Fibroblast of the aortic adventitia (primary cell): ENCODE measurements at regions not wholly inside any gene's neighbourhood (a gene's known extent, or its start where the extent isn't known, plus 50 kb on each side); places are given as distances from the start of the nearest gene placed in this dataset.
A peak's percentile ranks its signal among the peaks of the same experiment; 100 is the strongest.

Source experiments
- DNase-seq: peaks from one replicate; pipeline ENCODE4 v3.0.0-alpha.2; 2010; ENCODE audit warnings: low read depth
- H3K4me3 ChIP-seq: 2 replicates; pipeline ENCODE4 v1.5.1; 2011; ENCODE audit warnings: low read depth, mild to moderate bottlenecking, control low read depth, low read length, moderate library complexity
- TF ChIP-seq, protein P1 (sequence below): IDR thresholded peaks from 2 replicates; pipeline ENCODE4 v1.5.1; 2011; ENCODE audit warnings: mild to moderate bottlenecking, low read length, control low read depth, inconsistent platforms; ENCODE audit not compliant: insufficient read depth

DNA sequence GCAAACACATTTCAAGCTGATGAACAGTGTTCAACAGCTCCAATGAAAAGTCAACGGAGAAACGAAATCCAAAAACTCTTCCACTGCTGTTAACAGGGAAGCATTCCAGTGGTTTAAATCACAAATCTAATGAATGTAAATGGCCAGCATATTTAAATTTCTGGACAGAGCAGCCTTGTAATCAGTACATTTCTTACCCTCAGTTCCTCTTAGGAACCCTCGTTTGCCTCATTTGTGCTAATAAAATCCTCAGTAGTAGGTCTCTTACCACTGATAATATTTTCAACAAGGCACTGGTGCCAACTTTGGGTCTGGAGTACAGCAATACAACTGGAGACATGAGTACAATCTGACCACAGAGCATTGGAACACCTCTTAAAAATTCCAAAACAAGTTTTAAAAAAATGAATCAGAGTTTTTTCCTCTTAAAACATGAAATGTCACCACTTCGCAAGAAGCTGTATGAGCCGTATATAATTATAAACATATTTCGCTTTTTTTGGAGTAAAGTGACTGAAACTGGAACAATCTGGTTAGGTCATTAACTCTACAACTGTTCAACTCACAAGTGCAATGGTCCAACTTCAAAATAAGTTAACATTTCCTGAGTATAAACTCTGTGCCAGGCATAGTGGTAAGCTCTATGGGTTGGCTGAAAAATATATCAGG lies 211.2 kb downstream of the CPEB2 start:
- no peak for DNase-seq
- TF ChIP-seq, protein P1, sequence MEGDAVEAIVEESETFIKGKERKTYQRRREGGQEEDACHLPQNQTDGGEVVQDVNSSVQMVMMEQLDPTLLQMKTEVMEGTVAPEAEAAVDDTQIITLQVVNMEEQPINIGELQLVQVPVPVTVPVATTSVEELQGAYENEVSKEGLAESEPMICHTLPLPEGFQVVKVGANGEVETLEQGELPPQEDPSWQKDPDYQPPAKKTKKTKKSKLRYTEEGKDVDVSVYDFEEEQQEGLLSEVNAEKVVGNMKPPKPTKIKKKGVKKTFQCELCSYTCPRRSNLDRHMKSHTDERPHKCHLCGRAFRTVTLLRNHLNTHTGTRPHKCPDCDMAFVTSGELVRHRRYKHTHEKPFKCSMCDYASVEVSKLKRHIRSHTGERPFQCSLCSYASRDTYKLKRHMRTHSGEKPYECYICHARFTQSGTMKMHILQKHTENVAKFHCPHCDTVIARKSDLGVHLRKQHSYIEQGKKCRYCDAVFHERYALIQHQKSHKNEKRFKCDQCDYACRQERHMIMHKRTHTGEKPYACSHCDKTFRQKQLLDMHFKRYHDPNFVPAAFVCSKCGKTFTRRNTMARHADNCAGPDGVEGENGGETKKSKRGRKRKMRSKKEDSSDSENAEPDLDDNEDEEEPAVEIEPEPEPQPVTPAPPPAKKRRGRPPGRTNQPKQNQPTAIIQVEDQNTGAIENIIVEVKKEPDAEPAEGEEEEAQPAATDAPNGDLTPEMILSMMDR: no peak

DNA sequence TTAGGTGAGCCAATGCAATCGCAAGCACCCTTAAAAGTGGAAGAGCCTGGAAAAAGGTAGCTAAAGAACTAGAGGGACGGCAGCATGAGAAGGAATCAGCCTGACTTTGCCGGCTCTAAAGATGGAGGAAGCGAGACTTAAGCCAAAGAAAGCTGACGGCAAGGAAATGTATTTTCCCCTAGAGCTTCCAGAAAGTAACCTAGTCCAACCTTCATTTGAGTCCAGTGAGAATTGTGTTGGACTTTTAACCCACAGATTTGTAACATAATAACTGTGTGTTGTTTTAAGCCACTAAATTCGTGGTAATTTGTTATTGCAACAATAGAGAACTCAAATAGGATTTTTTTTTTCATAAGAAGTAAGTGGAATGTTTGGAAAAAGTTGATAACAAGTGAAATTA lies 212.7 kb upstream of the C1QTNF7 start:
- TF ChIP-seq, protein P1: no peak
- no peak for DNase-seq
- H3K4me3 ChIP-seq: no peak overlapping the region

More for the DNA sequence above, 211.2 kb downstream of the CPEB2 start:
- no peak overlapping the region for H3K4me3 ChIP-seq

DNA sequence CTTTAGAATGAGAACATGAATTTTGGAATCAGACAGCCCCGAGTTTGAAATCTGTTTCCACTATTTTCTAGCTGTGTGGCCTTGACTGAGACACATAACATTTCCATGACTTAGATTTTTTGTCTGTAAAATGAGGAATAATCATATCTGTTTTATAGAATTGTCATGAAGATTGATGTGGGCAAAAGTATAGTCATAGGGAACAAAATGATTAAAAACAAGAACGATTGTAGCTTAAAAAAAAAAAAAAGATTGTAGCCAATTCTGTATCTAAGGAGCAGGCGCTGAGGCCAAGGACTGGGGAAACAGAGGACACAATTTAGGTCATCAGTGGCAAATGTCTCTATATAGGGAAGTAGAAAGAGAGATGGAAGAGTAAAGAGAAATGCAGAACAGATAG lies 201.6 kb upstream of the C1QTNF7 start:
- H3K4me3 ChIP-seq: no peak overlapping the region
- TF ChIP-seq, protein P1: no peak

DNA sequence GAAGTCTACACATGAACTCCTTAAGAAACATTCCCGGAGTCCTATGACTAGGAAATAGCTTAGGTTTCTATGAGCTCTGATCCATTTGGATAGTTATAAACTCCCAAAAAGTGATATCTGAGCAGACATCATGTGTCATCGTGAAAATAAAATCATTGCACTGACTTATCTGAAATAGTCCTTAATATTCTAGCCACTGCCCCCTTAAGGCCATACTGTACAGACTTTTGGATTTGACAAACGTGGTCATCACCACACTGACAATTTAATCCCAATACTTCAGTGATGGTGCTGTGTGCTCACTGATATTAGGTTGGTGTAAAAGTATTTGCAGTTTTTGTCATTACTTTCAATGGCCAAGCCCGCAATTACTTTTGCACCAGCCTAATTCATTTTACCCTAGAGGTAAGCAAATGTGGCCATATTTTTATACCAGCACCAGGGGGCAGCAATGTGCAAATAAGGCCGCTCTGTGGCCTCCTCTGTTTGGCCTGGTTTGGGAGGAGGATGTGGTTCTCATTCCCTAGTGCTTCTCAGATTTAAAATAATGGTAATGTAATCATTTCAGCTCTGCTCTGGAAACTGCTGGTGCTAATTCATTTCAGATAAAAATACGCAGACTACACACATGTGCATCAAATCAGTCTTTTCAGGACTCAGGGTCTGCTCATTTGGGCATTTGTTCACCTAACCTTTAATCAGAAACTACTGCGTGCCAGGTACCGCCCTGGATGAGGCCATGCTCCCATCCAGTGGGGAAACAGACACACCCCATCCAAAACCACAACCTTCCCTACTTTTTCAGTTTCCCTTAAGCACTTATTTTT lies 196.4 kb upstream of the C1QTNF7 start:
- peak; percentile 92 for DNase-seq
- TF ChIP-seq, protein P1: peak; percentile 80
- no peak overlapping the region for H3K4me3 ChIP-seq

More for the DNA sequence above, 201.6 kb upstream of the C1QTNF7 start:
- no peak for DNase-seq

DNA sequence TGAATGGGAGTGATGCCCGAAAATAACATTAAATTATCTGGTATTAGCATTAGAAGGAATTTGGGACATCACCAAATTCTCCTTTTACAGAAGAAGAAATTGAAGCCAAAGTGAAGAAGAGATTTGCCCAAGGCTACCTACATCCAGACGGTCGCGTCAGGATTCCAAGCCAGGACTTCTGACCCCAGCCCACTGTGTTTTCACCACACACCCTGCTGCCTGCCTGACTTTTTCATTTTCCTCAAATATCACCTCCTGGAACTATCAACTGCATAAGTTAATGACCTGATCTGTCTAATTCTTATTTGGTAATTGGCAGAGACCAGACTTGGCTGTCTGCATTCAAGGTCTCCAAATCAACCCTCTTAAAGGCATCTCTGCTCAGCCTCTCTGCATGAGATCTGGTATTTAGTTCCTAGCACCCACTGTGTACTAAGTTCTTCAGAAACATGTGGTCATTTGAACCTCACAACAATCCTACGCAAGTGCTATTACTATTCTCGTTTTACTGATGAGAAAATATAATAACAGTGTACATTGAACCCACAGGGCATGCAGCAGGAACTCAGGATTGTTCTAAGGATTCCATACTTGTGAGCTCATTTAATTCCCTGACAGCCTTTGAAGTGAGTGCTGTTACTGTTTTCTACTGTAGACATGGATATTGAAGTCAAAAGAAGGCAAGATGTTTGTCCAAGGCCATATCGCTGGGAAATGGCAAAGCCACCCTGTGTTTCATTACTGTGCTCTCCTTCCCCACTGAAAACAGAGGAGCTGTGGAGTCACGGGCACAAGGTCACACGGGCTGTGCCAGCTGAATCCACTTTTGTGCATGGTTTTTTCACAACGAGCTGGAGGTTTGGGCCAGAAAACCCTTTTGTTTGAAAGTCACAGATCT lies 195.2 kb upstream of the C1QTNF7 start:
- no peak overlapping the region for H3K4me3 ChIP-seq
- TF ChIP-seq, protein P1: no peak
- peak; percentile 52 for DNase-seq

DNA sequence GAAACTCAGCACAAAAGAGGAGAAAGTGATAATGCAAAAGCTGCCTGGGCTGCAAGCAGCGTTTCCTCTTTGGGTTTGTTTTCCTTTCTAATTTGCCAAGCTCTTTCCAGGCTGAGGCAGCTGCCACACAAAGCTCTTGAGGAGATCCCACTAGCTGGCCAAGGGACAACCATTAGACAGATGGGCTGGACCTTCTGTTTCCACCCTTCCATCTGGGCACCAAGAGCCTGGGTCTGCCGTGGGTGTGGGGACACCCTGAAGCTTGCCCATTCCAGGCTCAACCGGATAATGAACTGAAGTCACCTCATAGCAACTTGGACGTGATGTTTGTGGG lies 194.6 kb upstream of the C1QTNF7 start:
- TF ChIP-seq, protein P1: no peak
- DNase-seq: no peak
- no peak overlapping the region for H3K4me3 ChIP-seq
